MM.1S (cell line): ENCODE measurements at regions not wholly inside any gene's neighbourhood (a gene's known extent, or its start where the extent isn't known, plus 50 kb on each side); places are given as distances from the start of the nearest gene placed in this dataset.
"Not testable (repeated sequence)": the region's sequence is repeated elsewhere in the genome, so short reads cannot be mapped to it uniquely, and the experiment has no call there.

ENCODE experiments used
- DNase-seq: peaks from one replicate; pipeline ENCODE4 v3.0.0-alpha.2; 2015
- H2AFZ ChIP-seq: fragments of 300-600 bp; sonication (generic); 2 replicates; pipeline ENCODE4 v1.6.0; 2016; ENCODE audit warnings: antibody characterized with exemption, low read length
- H3F3A ChIP-seq: fragments of 300-600 bp; sonication (generic); 2 replicates; pipeline ENCODE4 v1.6.1; 2016; ENCODE audit warnings: mild to moderate bottlenecking, antibody characterized with exemption, low read length, moderate library complexity, mixed read lengths; ENCODE audit not compliant: insufficient read depth
- H3K27ac ChIP-seq: fragments of 300-600 bp; sonication (generic); 2 replicates; pipeline ENCODE4 v1.5.1; 2016; ENCODE audit warnings: mild to moderate bottlenecking, low read length
- H3K27me3 ChIP-seq: fragments of 300-600 bp; sonication (generic); replicated peaks from 2 replicates; pipeline ENCODE4 v1.6.0; 2016; ENCODE audit warnings: low read length; ENCODE audit not compliant: insufficient read depth
- H3K36me3 ChIP-seq: fragments of 300-600 bp; sonication (generic); replicated peaks from 2 replicates; pipeline ENCODE4 v1.6.1; 2016; ENCODE audit warnings: mild to moderate bottlenecking, low read length, mixed read lengths; ENCODE audit not compliant: insufficient read depth
- H3K4me1 ChIP-seq: fragments of 300-600 bp; sonication (generic); 2 replicates; pipeline ENCODE4 v1.6.1; 2016; ENCODE audit warnings: low read length, mixed read lengths
- H3K4me2 ChIP-seq: fragments of 300-600 bp; sonication (generic); 2 replicates; pipeline ENCODE4 v1.6.0; 2016; ENCODE audit warnings: low read depth, low read length
- H3K4me3 ChIP-seq: fragments of 300-600 bp; sonication (generic); 2 replicates; pipeline ENCODE4 v1.5.1; 2016; ENCODE audit warnings: low read length, mixed read lengths
- H3K79me2 ChIP-seq: fragments of 300-600 bp; sonication (generic); 2 replicates; pipeline ENCODE4 v1.6.1; 2016; ENCODE audit warnings: mixed run types, low read length, mixed read lengths
- H3K9ac ChIP-seq: fragments of 300-600 bp; sonication (generic); 2 replicates; pipeline ENCODE4 v1.6.1; 2016; ENCODE audit warnings: low read length, mixed read lengths
- H3K9me2 ChIP-seq: fragments of 300-600 bp; sonication (generic); replicated peaks from 2 replicates; pipeline ENCODE4 v1.6.1; 2016; ENCODE audit warnings: mild to moderate bottlenecking, low read length, mixed read lengths; ENCODE audit not compliant: insufficient read depth
- H3K9me3 ChIP-seq: fragments of 300-600 bp; sonication (generic); replicated peaks from 2 replicates; pipeline ENCODE4 v1.6.1; 2016; ENCODE audit warnings: mild to moderate bottlenecking, low read length, mixed read lengths; ENCODE audit not compliant: insufficient read depth
- H4K20me1 ChIP-seq: fragments of 300-600 bp; sonication (generic); 2 replicates; pipeline ENCODE4 v1.6.1; 2016; ENCODE audit warnings: mild to moderate bottlenecking, low read length, moderate library complexity, mixed read lengths; ENCODE audit not compliant: insufficient read depth
- CTCF ChIP-seq: fragments of 300-600 bp; sonication (generic); IDR thresholded peaks from 2 replicates; pipeline ENCODE4 v1.5.1; 2016; ENCODE audit warnings: antibody characterized with exemption, low read length, mixed read lengths
- EZH2 ChIP-seq: fragments of 300-600 bp; sonication (generic); optimal IDR thresholded peaks from 2 replicates; pipeline ENCODE3; 2017; ENCODE audit warnings: low read depth, mild to moderate bottlenecking, antibody characterized with exemption, low read length, mixed read lengths
- EZH2phosphoT487 ChIP-seq: fragments of 300-600 bp; sonication (generic); IDR thresholded peaks from 2 replicates; pipeline ENCODE4 v1.6.1; 2018; ENCODE audit warnings: antibody characterized with exemption, low read length

GRCh38 chr2:105671156-105671555 is 73.6 kb upstream of the NCK2 start:
- Histone ChIP-seq H3K9ac (no peak overlapping the region), H3K9me3 (no peaks in the 10 kb centered on the region), H3K79me2 (no peaks in the 10 kb centered on the region), H4K20me1 (no peaks in the 10 kb centered on the region), H3K9me2 (no peaks in the 10 kb centered on the region), H3K27ac (no peak overlapping the region), H3K36me3 (no peaks in the 10 kb centered on the region), H3K4me1 (no peaks in the 10 kb centered on the region), H3F3A (no peaks in the 10 kb centered on the region), H2AFZ (no peak overlapping the region), H3K27me3 (no peaks in the 10 kb centered on the region), H3K4me2 (no peak overlapping the region), H3K4me3 (no peak overlapping the region)
- no peak for DNase-seq
- TF ChIP-seq EZH2: no peak
- no peak for TF ChIP-seq EZH2phosphoT487
- no peak for TF ChIP-seq CTCF

- Histone ChIP-seq H3K27ac (no peak overlapping the region), H3K27me3 (no peaks in the 10 kb centered on the region), H3K9me3 (no peaks in the 10 kb centered on the region), H2AFZ (no peak overlapping the region), H3K9me2 (no peaks in the 10 kb centered on the region), H4K20me1 (no peaks in the 10 kb centered on the region), H3K4me3 (no peak overlapping the region), H3K4me2 (no peak overlapping the region), H3F3A (no peaks in the 10 kb centered on the region), H3K4me1 (no peaks in the 10 kb centered on the region), H3K36me3 (no peaks in the 10 kb centered on the region), H3K79me2 (no peaks in the 10 kb centered on the region), H3K9ac (no peak overlapping the region)
- DNase-seq: no peak
- TF ChIP-seq CTCF: no peak
- TF ChIP-seq EZH2phosphoT487: no peak
- no peak for TF ChIP-seq EZH2
Observed at GRCh38 chr2:105669384-105669891, 75.3 kb upstream of the NCK2 start.

- H3K36me3 ChIP-seq: no peaks in the 10 kb centered on the region
- H3K27me3 ChIP-seq: no peaks in the 10 kb centered on the region
- no peaks in the 10 kb centered on the region for H4K20me1 ChIP-seq
- H3K4me3 ChIP-seq: no peak overlapping the region
- TF ChIP-seq EZH2: no peak
- no peak for TF ChIP-seq EZH2phosphoT487
- no peak for TF ChIP-seq CTCF
- H3K9me3 ChIP-seq: no peaks in the 10 kb centered on the region
- no peak for DNase-seq
- no peak overlapping the region for H3K27ac ChIP-seq
- H3K4me2 ChIP-seq: no peak overlapping the region
- H3K79me2 ChIP-seq: no peaks in the 10 kb centered on the region
- H3K9ac ChIP-seq: no peak overlapping the region
- no peaks in the 10 kb centered on the region for H3K4me1 ChIP-seq
- H3F3A ChIP-seq: no peaks in the 10 kb centered on the region
- H2AFZ ChIP-seq: no peak overlapping the region
- H3K9me2 ChIP-seq: no peaks in the 10 kb centered on the region
Observed at GRCh38 chr2:105665480-105665879, 79.2 kb upstream of the NCK2 start.

GRCh38 chr2:105660489-105660888 is 84.2 kb upstream of the NCK2 start:
- TF ChIP-seq CTCF (no peak), EZH2phosphoT487 (no peak), EZH2 (no peak)
- Histone ChIP-seq H3K9me3 (no peaks in the 10 kb centered on the region), H3K9me2 (no peaks in the 10 kb centered on the region), H3K27ac (no peak overlapping the region), H4K20me1 (no peaks in the 10 kb centered on the region), H3K4me1 (no peaks in the 10 kb centered on the region), H3K4me2 (no peak overlapping the region), H3K36me3 (no peaks in the 10 kb centered on the region), H2AFZ (no peak overlapping the region), H3K79me2 (no peaks in the 10 kb centered on the region), H3K9ac (no peak overlapping the region), H3K4me3 (no peak overlapping the region), H3K27me3 (no peaks in the 10 kb centered on the region), H3F3A (no peaks in the 10 kb centered on the region)
- DNase-seq: no peak

GRCh38 chr2:105655723-105656606 is 88.7 kb upstream of the NCK2 start:
- H3K36me3 ChIP-seq, H3K27ac ChIP-seq, DNase-seq, H3K79me2 ChIP-seq, H2AFZ ChIP-seq, H3F3A ChIP-seq, H3K9me3 ChIP-seq, H3K4me3 ChIP-seq, H4K20me1 ChIP-seq, H3K4me1 ChIP-seq, H3K9me2 ChIP-seq, H3K9ac ChIP-seq, H3K27me3 ChIP-seq, H3K4me2 ChIP-seq: not testable (repeated sequence)
